Activated CD8-positive, alpha-beta memory T cell treated with anti-CD3 and anti-CD28 coated beads for 36 hours (primary cell): ENCODE measurements at regions not wholly inside any gene's neighbourhood (a gene's known extent, or its start where the extent isn't known, plus 50 kb on each side); places are given as distances from the start of the nearest gene placed in this dataset.
"Not testable (repeated sequence)": the region's sequence is repeated elsewhere in the genome, so short reads cannot be mapped to it uniquely, and the experiment has no call there.

Experiments
- CTCF ChIA-PET: fragments of 350-600 bp; sonication (Branson Sonifier 250); formaldehyde crosslinking; loops from one replicate; lab custom pipeline; 2021; ENCODE audit warnings: antibody characterized with exemption; lab: Charles Lee
- POLR2A ChIA-PET: fragments of 350-600 bp; sonication (Branson Sonifier 250); formaldehyde crosslinking; loops from one replicate; lab custom pipeline; 2021; ENCODE audit warnings: antibody characterized with exemption; lab: Charles Lee

DNA sequence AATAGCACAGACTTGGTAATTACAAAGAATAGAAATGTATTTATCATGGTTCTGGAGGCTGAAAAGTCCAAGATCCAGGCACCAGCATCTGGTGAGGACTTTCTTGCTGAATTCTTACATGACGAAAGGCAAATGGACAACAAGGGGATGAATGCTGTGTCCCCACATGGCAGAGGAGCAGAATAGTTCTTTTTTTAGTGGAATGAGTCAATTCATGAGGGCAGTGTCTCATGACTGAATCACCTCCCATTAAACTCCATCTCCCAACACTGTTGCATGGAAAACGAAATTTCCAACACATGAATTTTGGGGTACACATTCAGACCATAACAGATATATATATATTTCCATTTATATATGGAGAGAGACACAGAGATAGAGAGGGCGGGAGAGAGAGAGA is 628.3 kb downstream of the TRIML1 start:
- POLR2A ChIA-PET: no interaction called here
- CTCF ChIA-PET: no interaction called here

DNA sequence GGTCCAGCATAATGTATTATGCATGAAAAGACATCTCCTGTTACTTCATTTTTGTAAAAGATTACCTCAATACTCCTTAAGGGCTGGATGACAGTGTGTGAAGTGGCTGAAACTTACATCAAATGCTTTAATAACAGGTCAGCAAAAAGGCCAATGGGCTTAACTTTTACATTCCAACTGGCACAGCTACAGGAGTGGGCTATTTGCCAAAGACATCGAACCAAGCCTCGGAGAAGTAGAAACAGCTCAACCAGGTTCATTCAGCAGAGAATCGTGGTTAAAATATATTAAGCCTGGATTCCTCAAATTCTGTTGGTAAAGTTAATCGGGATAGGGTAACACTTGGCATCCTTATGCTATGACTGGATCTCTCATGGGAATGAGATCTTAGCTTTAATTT is 639.7 kb downstream of the TRIML1 start:
- CTCF ChIA-PET: no interaction called here

DNA sequence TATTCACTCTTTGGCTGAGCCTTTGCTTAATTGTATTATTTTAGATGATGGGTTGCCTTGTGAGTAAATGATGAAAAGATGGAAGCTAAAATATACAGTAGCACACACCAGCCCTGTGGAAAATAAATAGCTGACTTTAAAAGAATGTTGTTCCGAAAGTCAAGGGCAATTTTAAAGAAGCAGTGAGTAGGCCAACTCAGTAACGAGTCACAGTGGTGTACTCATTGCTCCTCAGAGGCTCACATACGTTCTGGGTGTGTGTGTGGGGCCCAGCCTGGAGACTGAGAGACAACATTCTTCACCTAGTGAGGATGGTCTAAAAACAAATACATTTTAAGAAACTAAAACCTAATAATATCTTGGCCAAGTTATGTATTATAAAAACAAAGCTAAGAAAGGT is 640.3 kb downstream of the TRIML1 start:
- ChIA-PET POLR2A (no interaction called here), CTCF (no interaction called here)

More for the DNA sequence above, 639.7 kb downstream of the TRIML1 start:
- POLR2A ChIA-PET: no interaction called here

DNA sequence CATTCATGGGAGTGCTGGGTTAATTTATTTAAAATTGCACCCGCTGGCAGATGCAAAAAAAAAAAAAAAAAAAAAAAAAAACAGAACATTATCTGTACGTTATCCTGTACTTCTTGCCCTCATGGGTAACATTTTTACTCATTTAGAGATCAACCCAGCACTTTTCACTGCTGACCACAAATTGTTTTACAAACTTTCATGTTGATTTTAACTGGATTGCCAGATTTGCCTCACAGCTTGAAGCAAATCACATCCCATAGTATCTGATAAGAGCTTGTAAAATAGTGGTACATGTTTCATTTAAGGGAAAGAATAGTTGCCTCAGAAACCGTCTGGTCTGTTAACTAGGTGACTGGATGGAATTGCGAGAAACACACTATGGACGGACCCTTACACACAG is 640.8 kb downstream of the TRIML1 start:
- POLR2A ChIA-PET: no interaction called here
- CTCF ChIA-PET: no interaction called here

DNA sequence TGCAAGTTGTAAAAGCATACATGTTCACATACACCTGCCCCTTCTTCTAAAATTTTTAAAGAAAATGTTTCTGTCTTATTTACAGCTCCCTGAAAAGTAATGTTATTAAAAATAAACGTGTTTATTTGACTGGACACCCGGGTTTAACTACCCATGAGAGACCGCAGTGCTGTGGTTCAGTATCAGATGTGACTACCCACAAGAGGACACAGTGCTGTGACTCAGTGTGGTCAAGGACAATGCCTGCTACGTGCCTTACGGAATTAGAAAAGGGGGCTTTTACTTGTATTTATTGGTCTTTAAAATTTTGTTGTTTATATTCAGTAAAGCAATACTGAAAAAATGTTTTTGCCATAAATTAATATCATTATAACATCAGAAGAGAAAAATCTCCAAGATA is 641.4 kb downstream of the TRIML1 start:
- POLR2A ChIA-PET: no interaction called here
- CTCF ChIA-PET: no interaction called here

DNA sequence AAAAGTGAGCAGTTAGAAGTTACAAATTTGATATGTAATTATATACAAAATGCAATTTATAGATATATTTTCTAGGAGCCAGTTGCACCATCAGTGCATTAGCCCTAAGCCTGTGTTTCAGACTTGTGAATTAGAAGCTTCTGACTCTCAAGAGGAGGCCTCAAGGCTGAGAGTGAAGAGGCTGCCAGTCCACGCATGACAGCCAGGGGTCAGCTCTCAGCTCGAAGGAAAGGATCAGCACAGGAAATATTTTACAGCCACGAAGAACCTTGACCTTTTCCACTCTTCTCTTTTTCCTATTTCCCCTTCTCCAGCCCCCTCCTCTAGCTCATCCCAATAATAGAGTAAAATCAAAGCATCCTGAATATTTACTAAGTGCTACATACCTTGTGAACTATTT is 642.4 kb downstream of the TRIML1 start:
- POLR2A ChIA-PET: no interaction called here
- CTCF ChIA-PET: no interaction called here

DNA sequence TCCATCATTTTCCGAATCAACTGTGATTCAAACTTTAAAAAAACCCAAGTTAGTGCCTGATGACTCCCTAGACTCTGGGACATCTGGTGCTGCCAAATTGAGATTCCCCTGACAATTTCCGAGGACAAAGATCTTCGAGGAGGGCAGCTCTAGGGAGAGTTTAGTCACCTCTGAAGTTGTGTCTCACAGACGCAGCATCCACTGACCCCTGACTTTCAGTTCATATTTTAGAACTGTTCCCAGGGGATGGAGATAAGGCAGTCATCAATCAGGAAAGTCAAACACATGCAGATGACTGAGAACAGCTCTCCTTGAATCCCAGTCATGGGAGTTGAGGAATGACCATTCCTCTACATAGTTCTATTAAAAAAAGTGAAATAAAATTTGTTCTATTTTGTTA is 643.9 kb downstream of the TRIML1 start:
- ChIA-PET CTCF (no interaction called here), POLR2A (no interaction called here)

DNA sequence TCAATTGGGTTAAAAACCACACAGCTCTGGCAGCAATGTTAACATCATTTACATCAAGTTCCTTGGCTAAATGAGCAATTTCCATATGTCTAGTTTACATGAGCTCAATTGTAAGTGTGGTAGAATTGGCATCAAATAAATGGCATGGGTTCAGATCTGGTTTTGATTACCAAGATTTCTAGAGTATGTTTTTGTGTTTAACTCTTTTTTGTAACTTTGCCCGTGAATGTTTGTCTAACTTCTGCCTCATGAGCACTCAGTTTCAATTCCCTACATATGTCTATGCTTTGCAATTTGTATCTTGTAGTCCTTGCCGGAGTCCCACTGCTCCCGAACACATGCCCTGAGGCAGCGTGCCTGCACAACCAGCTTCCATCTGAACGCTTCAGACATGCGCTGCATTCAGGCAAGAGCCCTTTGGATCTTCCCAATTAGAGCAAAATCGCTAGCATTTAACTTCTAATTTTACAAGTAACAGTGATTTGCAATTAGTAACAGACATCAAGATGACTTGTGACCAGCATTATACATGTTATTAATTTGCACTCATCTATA is 644.4 kb downstream of the TRIML1 start:
- ChIA-PET CTCF (no interaction called here), POLR2A (no interaction called here)

DNA sequence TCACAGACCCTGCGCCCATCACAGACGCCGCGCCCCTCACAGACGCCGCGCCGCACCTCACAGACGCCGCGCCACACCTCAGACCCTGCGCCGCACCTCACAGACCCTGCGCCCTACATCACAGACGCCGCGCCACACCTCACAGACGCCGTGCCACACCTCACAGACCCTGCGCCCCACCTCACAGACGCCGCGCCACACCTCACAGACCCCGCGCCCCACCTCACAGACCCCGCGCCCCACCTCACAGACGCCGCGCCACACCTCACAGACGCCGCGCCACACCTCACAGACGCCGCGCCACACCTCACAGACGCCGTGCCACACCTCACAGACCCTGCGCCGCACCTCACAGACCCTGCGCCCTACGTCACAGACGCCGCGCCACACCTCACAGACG is 657.4 kb downstream of the TRIML1 start:
- POLR2A ChIA-PET, CTCF ChIA-PET: not testable (repeated sequence)

DNA sequence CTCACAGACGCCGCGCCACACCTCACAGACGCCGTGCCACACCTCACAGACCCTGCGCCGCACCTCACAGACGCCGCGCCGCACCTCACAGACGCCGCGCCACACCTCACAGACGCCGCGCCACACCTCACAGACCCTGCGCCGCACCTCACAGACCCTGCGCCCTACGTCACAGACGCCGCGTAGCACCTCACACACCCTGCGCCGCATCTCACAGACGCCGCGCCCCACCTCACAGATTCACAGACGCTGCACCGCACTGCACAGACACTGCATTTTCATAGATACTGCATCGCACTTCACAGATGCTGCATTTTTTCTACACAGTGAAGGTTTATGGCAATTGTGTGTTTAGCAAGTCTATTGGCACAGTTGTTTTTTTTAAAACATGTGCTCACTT is 657.8 kb downstream of the TRIML1 start:
- CTCF ChIA-PET, POLR2A ChIA-PET: not testable (repeated sequence)

DNA sequence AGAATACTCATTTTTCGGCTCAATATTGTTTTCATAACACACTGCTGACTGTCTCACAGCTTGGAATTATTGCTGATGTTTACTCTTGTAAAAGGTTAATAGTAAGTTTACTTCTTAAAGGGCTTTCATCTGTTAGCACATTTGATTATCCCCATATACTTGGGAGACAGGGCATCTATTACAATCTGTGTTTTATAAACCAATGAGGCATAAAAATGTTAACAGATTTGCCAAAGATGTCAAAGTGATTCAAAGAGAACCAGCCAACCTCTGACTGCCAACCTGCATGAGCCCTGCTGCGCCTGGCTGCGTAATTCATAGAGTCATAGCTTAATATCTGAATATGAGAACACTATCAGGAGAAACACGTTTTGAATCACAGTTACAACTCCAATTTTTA is 665.6 kb downstream of the TRIML1 start:
- ChIA-PET CTCF (no interaction called here), POLR2A (no interaction called here)

DNA sequence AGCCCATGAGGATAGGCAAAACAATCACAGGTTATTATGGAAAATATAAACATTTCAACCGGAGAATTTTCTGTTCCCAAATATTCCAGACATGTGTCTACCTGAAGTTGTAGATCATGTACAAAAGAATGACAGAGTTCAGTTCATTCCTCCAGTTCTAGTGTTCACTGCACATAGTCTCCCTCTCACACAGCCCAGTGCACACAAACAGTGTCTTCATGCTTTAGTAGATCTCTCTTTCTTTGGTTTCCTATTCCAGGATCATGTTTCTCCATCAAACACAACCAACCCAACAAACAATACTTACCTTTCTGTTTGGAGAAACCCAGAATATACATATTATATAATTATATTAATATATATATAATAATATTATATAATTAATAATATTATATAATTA is 671.9 kb downstream of the TRIML1 start:
- ChIA-PET CTCF (no interaction called here), POLR2A (no interaction called here)

DNA sequence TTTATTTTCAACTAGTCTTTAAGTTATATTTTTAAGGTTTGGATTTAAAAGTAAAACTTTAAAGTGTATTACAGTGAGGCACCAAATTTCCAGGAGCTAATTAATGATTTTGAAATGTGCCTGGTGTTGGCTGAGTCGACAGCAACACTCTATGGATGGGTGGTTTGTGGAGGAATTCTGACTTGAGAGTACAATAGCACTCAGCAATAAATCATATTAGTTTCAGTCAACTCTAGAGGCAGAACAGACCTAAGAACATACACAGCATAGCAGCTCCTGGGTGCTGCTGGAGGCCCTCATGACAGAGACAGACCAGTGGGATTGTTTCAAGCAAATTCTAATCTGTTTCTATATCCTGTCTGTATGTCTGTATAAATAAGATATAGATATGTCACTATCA is 673.4 kb downstream of the TRIML1 start:
- ChIA-PET POLR2A (no interaction called here), CTCF (no interaction called here)

DNA sequence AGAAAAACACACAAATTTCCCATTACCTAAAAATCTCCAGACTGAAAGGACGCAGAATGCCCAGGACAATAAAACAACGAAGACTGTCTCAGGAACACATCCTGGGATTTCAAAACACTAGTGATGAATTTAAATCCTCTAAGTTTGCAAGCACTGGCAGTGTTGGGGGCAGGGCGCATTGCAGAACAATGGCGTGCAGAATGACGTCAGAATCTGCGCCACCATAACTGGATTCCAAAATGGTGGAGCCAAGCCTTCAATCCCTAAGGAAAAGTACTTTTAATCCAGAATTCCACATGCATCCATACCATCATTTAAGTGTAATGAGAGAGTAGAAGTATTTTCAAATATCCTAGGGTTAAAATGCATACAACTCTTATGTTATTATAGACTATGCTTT is 679.1 kb downstream of the TRIML1 start:
- POLR2A ChIA-PET: no interaction called here
- CTCF ChIA-PET: no interaction called here

DNA sequence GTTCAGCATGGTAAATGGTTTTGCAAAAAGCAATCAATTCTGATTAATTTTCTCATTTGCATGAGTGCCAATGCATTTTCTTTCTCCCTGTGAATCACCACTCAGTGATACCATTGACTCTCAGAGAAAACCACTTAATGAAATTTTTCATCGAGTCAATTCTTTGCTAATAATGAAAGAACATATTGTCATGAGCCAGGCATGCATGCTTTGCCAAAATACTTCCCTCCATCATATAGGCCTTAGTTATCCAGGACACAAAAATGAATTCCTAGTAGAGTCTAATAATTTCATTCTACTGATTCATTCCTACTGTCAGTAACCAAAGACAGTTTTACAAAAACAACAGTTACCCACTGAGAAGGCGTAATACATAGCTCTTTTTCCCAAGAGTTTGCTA is 680.0 kb downstream of the TRIML1 start:
- CTCF ChIA-PET: no interaction called here

DNA sequence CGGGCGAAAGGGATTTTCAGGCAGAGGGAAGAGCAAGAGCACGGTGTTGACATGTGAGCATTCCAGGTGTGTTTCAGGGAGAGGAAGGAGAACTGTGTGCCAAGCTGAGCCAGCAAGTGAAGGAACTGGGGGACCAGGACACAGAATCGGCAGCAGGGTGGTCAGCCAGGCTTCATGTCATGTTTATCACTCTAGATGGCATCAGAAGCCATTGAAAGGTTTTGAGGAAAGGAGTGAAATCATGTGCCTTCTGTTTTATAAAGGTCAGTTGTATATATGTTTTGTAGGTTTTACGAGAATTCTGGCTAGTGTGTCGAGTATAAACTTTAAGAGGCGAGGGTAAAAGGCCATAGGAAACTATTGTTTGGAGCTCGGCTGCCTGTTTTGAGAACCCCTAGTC is 682.3 kb downstream of the TRIML1 start:
- POLR2A ChIA-PET: no interaction called here
- CTCF ChIA-PET: no interaction called here

More for the DNA sequence above, 680.0 kb downstream of the TRIML1 start:
- POLR2A ChIA-PET: no interaction called here

DNA sequence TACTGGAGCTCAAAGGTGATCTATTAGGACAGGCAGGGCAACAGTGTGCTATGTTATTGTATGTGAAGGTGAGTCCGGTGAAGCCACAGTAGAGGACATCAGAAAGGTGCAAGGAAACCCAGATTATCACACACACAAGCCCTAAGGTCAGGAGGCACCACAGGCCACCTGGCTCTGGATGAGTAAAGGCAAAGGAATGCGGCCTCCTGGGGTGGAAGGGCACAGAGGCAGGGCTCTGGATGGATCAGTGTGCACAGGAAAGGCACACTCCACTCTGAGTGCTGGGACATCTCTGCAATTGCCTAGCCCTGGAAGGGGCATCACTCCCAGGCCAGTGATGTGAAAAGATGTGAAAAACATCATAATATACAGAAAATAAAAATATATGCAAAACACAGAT is 683.5 kb downstream of the TRIML1 start:
- POLR2A ChIA-PET: no interaction called here
- CTCF ChIA-PET: no interaction called here

DNA sequence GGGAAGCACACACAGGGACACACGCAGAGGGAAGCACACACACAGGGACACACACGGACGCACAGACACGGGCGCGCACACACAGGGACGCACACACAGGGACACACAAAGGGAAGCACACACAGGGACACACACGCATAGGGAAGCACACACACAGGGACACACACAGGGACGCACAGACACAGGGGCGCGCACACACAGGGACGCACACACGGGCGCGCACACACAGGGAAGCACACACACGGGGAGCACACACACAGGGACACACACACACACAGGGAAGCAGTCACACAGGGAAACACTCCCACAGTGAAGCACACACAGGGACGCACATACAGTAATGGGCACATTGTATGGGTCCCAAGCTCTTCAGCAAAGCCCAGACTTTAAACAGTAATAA is 685.3 kb downstream of the TRIML1 start:
- POLR2A ChIA-PET: no interaction called here
- CTCF ChIA-PET: no interaction called here

DNA sequence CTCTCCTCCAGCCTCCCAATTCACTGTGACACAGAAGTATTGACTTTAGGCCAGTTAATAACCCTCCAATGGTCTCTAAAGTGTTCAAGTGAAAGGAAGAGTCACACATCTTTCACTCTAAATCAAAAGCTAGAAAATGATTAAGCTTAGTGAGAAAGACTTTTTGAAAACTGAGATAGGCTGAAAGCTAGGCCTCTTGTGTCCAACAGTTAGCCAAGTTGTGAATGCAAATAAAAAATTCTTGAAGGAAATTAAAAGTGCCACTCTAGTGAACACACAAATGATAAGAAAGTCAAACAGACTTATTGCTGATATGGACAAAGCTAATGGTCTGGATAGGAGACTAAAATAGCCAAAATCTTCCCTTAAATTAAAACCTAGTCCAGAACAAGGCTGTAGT is 687.2 kb downstream of the TRIML1 start:
- POLR2A ChIA-PET: no interaction called here
- CTCF ChIA-PET: no interaction called here

DNA sequence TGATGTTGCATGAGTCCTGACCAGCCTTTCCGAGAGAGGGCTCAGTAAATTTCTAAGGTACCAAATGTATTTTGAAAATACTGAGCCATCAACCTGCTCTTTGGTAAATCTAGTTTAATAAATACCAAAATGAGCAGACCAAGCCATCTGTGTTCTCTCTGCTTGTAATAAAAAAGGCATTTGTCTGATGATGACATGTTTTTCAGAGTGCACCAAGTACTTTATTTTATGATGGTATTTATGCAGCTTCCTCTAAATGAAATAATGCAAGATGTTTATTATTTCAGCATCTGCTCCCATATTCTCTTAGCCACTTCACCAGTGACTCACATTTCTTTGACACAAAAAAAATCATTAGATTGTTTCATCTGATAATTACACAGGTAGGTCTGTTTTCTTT is 700.5 kb downstream of the TRIML1 start:
- ChIA-PET POLR2A (no interaction called here), CTCF (no interaction called here)

DNA sequence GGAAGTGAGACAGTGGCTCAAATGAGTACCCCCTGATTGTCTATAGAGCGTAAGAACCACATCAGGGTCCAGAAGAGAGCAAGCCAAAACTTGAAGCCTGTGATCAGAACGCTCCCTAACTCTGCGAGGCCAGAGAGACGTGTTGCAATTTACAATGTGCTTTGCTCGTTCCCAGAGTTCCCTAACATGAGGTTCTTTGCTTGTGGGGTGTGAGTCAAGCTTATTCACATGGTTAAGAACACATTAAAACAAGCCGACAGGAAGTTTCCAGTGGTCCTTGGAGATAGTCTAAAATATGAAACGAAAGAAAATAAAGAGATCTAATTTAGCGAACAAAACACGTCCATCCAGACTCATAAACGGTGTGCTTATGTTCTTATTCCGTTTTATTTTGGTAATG is 702.3 kb downstream of the TRIML1 start:
- POLR2A ChIA-PET: no interaction called here

DNA sequence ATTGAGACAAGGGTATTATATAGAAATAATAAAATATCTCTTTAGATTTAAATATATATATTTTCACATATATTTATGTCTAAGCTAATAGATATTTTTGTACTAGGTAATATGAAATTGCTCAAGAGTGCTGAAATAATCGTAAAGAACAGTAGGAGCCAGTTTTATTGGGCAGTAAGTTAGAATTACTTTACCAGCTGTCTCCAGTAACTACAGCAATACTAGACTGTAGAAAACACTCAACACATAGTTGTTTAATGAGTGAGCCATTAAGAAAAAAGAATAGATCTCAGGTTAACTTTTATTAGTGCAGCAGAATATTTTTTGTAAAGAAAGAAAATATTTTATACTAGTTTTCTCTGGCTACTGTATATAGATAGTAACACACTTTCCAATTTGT is 715.2 kb downstream of the TRIML1 start:
- ChIA-PET CTCF (no interaction called here), POLR2A (no interaction called here)

More for the DNA sequence above, 702.3 kb downstream of the TRIML1 start:
- CTCF ChIA-PET: no interaction called here
